ENCODE measurements at regions not wholly inside any gene's neighbourhood (a gene's known extent, or its start where the extent isn't known, plus 50 kb on each side); places are given as distances from the start of the nearest gene placed in this dataset.
"Not testable (repeated sequence)": the region's sequence is repeated elsewhere in the genome, so short reads cannot be mapped to it uniquely, and the experiment has no call there.

DNA sequence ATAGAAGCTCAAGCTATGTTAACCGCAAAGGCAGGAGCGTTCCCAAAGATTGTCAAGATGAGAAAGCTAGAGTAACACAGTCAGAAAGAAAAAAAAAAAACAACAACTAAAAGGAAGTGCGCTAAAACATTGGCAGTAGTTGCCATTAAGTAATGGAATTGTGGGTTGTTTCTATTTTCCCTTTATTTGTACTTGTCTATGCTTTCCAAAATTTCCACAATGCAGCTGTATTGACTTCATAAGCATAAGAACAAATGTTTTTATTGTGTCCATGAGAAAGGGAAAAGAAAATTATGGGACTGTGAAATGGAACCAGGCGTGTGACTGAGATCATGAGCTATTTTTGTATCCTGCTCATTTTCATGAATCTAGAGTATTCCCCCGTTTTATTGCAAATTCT, 153.4 kb downstream of the TMEM114 start:
- no peak for DNase-seq

DNA sequence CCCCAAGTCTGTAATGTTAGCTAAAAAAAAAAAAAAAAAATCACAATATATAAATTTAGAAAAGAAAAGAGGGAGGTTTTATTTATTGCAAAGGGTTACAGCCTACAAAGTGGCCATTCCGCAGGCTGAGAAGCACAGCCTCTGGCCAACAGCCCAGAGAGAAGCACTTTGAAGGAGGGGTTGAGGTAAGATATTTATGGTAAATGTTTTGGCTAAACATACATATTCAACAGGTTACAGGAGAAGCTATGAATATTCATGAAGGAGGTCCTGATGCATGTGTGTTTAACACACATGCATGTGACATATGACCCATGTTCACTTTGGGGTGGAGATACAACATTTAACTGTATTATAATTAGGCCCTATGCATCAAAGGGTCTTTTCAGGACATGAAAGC, 158.5 kb downstream of the TMEM114 start:
- DNase-seq: no peak

DNA sequence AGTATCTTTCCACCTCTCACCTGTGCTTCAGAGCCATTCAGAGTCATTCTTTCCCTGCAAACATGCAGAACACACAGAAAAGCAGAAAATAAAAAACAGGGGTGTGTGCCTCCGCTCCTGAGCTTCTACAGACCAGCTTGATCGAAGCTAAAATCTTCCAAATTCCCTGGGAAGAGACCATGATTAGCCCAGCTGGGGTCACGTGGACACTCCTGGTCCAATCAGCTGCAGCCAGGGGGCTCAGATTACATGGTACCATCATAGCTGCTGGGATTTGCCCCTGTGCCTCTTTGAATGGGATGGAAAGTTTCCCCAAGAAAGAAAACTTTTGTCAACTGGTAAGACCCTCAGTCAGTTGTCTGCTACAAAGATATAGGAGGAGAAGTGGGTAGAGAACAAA, 159.9 kb downstream of the TMEM114 start:
- DNase-seq: no peak

DNA sequence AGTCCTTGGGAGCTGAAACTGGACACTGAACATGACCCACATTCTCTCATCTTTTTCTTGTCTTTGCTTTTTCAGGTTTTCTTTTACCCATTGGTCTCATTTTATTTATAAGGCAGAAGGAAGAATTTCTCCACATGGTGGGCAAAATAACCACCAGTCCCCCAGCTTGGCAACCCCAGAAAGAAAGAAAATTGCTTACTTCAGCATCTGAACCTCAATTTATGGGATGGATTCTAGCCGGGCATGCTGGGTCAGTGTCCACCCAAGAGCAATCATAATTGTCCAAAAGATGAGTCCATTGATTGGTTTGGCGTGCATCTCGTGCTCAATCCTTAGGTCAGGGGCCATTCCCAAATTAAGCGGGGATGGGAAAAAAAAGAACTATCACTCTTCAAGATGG, 163.7 kb downstream of the TMEM114 start:
- DNase-seq: no peak

DNA sequence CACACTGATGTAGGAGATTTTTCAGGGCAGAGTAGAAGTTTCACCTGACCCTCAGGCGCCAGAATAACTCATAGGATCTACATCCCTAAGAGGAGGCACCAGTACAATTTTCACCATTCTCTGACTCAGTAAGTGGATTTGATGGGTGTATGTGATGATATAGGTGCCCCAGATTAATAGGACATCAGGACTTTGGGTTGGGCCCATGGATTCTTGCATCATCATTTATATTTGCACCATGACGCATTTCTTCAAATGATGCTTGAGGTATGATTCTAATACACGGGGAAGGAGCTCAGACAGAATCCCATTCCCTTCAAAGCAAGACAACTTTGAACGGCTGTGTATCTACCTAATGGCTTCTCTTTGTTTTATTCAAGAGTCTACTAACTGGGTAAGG, 173.2 kb downstream of the TMEM114 start:
- DNase-seq: no peak

DNA sequence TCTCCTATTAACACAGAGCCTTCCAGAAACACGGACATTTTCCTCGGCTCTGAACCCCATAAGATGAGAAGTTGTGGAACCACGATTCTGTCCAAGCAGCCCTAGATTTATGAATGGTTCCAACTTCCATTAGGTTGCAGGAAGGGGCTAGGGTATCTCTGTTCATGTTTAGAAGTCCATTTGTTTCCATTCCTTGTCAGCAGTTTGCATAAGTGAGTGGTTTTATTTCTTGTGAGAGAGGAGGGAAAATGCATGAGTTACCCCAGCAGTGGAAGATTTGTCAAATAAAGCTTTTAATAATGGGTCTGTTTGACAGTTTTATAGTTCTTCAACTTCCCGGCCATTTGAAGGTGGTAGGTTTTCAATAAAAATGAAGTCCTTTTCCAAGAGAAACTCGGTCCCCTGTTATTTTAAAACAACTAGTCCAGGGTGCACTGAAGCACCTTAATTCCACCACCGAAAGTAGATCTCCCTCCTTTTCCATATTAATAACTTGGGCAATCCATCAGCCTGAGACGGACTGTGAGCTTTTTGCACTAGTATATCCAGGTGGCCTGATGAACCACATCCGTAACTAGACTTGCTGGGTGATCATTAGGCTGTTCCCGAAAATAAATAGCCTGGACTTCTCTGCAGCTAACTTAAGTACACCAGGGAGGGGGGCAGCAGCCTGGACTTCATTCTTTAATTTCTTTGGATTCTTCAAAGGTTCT, 181.3 kb downstream of the TMEM114 start:
- no peak for DNase-seq

DNA sequence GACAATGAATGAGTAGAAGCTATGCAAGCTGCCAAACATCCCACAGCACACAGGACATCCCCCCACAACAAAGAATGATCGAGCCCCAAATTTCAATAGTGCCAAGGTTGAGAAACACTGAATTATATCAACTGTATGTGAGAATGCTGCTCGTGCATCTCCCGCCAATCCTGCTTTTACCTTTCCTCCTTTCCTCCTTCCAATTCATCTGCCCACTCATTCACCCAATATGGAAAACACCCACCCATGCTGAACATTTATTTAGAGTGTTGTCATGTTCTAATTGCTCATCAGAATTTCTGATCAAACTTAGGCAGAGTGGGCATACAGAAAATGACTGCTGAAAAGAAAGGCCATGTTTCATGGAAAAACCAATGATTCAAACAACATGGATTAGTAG, 183.0 kb downstream of the TMEM114 start:
- no peak for DNase-seq

DNA sequence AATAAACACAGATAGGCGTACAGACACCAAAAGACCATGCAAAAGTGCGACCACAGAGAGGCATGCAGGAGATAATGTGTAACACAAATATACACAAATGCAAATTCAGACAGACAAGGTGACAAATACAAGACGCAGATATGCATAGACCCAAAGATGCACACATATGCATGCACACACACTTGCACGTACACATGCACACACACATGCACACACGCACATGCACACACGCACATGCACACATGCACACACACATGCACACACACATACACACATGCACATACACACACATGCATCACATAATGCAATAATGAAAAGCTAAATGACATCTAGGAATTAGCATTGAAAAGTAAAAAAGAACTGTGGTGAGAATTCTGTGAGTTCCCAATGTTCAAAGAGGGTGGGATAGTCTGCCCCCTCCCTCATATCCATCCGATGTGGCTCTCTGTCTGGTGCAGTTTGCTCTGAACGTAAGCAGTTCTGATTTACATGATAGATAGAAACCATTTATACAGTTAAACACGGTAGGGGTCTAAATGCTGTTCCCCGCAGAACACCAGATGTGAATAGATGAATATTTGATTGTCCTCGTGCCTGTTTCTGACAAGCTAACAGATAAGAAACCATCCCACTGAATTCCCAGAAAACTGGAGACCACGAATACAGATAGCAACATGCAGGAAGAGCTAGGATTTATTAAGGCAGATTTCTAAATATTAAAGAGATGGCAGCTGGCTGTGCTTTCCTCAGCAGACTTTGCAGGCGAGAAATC, 186.1 kb downstream of the TMEM114 start:
- DNase-seq: no peak

DNA sequence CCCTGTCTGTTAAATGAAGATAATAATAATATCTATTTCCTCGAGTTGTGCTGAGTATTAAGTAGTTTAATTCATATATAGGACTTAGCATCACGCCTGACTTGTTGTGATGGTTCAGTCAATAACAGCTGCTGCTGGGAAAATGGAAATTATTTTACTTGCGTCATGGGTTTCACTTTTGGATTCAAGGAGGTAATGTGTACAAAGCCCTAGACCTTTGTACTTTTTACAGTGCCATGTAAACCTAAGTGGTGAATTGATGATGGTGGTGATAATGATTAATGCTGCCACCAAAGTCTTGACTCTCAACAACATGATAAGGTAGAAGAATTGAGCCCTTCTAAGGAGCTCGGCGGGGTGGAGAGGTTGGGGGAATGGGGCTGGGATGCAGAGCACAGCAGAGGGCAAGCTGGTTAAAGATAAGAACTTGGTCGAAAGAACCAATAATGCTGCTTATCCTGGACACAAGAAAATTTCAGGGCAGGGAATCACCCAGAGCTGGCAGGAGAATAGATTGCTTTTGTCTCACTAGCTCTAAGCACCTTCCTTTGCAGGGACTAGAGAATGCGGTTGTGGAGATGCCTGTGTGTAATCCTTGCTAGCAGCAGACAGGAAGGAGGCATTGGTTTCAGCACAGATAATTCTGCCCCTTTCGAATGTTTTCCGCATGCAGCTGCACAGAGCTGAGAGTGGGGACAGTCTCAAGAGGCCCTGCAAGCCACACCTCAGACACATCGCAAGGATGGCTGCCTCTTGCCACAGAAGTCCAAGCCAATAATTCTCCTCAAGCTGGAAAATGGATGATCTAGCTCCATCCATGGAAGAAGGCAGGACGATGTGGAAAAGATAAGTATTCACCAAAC, 187.1 kb downstream of the TMEM114 start:
- DNase-seq: no peak

DNA sequence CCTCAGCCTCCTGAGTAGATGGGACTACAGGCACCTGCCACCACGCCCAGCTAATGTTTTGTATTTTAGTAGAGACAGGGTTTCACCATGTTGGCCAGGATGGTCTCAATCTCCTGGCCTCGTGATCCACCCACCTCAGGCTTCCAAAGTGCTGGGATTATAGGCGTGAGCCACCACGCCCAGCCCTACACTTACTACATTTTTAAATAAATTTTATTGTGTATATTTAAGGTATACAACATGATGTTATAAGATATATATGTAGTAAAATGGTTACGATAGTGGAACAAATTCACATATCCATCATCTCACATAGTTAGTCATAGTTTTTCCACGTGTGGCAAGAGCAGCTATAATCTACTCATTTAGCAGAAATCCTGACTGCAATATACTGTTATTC, 189.6 kb downstream of the TMEM114 start:
- DNase-seq: not testable (repeated sequence)

DNA sequence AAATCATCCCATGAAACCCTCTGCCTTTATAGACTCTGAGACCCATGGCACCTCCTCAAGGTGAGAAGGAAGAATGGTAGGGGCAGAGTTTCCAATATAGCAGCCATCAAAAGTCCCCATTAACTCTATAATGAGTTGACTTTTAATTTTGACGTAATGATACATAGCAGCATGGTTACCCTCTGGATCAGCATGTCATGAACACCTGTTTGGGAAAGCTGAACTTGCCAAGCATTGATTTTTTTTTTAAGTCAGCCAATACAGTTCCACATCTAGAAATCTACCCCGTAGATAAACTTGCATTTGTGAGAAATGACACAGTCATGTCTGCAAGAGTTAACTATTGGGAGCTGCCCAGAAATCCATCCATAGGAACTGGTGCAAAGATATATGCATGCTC, 191.8 kb downstream of the TMEM114 start:
- DNase-seq: no peak

DNA sequence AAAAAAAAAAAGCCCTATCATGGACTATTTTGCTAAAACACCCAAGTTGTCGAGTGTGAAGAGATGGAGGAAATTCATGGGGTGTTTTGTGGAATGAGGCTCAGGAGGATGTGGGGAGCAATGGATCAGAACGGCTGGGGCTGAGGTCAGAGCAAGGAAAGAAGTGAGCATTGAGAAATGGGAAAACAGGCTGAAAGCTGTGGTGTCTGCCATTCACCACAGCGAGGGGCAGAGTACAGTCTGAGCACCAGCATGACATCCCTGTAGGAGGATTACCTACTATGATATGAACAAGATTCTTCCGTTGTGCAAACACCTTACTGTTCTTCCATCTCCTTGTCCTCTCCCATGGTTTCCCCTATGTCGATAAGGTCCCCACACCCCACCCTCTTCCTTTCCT, 193.1 kb downstream of the TMEM114 start:
- no peak for DNase-seq

DNA sequence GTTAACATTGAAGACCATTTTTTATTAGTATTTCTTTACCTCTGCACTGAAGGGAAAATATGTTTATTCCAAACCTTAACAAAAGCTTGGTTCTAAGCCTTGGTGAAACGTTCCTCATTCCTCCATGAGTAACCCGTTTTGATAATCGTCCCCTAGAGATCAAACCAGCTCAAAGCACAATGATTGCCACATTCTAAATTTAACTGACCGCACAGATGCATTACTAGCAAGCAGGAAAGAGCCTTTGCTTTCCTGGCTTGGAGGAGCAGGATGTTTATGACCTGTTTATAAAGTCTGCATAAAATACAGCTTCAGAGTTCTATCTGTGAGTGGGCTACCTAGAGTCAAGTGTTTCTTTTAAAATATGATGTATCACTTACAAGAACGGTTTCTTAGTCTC, 193.8 kb downstream of the TMEM114 start:
- no peak for DNase-seq

DNA sequence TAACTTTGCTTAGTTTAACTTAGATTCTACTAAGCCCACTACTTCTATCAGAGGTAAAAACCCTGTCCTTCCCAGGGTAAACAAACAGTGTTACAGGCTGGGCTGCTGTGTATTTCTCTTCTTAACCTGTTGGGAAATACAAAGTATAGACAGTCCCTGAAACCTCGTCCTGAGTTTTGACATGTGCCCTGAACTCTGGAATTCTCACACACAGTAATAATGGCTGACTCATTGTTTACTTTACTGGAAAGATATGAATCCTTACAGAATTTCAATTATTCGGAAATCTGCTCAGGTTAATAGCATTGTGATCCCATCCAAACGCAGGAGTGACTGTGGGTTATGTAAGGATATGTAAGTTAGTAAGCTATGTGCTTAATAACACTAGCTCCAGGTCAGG, 199.1 kb downstream of the TMEM114 start:
- no peak for DNase-seq

DNA sequence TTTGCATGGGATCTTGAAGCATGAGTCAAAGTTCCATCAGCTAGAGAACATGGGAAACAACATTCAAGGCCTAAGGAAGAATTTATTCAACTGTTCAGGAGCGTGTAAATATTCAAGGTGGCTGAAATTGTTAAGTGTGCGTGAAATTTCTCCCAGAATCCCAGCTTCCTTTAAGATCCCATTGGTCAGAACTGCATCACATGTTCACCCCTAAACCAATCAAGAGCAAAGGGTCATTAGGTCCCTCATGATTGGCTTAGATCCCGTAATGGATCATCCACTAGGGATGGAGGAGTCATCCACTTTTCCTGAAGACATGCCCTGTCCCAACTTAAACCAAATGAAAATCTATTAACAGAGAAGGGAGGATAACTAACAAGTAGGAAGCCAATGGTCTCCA, 201.6 kb downstream of the TMEM114 start:
- no peak for DNase-seq

DNA sequence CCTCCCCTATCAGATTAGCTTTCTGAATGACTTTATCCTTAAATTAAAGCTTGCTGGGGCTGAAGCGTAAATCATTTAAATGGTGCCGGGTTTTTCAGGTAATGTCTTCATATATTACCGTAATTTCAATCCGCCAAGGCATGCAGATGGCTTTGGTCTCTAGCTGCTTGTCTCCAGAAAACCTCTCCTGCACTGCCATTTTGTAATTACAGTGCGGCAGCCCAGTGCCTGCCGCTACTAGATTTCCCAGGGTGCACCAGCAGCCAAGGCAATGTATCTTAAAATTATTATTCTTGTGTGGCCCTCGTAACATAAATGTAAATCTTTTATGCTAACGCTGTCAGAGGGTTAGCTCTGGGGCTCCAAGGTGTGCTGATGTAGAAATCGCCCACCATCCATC, 208.5 kb downstream of the TMEM114 start:
- DNase-seq: no peak

DNA sequence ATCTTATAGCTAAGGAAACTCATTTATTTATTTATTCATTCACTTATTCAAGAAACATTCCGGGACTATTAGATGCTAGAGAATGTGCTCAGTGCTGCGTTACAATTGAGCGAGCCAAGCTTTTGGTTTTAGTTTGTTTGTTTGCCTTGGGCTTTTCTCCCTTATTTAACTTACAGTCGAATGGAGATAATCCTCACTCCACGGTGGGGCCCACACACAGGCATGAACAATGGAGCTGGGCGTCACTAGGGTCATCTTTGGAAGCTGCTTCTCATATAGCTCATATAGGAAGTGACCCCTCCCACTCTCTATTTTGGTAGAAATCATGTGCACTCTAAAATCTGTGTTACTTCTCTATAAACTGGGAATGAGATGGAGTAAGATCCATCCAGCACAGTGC, 210.0 kb downstream of the TMEM114 start:
- DNase-seq: no peak

DNA sequence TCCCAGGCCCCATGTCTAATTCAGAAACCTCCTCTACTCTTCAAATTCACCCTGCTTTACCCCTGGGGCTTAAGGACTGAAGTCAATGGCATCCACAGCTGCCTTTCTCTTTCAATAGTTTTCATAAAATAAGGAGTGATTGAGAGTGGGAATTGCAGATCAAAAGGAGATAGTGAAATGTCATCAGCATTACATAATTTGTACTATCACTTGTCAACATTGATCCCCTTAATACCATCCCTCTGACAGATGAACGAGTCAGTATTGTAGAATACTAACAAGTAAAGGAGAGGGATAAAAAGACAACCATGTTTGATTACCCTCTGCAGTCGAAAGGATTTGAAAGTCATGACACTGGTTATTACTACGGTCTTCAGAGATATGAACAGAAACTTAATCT, 212.4 kb downstream of the TMEM114 start:
- DNase-seq: no peak

DNA sequence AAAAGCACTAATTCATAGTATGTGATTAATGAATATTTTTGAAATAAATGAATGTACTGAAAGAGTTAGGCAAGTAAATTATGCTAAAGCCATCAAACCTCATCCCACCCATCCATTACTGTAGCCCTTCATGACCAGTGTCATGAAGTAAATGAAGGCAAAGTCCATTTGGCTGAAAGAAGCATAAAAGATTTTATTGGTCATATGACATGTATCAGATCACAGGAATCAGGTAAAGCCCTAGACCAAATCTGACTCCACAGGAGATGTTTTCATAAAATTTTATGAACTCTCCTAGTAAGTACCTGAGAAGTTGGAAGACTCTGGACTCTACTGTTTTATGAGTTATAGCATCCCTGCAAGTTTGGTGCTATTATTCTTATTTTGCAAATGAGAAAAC, 213.5 kb downstream of the TMEM114 start:
- no peak for DNase-seq

DNA sequence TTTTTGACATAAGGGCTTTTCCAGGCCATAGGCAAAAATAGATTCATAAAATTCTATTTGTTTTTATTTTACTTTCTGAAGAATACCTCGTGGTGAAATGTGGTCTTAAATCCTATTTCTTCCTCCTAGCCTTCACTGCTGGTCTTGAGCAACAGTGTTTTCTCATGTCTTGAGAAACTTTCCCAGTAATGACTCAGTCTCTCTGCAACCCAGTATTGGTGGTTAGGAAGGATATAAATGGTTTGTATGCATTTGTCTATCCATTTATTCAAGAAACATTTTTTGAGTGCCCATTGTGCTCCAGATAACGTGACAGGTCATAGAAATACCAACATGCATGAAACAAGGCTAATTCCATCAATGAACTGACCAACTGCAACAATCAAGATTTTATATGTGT, 213.9 kb downstream of the TMEM114 start:
- no peak for DNase-seq

DNA sequence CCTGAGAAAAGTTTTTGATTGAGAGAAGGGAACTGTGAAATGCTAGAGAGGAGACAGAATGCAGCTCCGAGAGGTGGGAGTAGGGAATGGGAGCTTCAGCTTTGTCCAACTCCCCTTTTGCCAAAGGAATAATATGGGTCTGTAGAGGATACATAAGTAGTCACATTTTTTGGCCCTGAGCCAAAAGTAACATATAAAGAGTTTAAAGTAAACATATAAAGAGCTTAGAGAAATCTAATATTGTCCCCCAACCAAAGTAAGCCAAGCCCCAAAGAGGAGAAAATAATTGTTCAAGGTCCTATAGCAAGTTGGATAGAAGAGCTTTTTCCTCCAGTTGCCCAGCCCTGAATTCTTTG, 215.1 kb downstream of the TMEM114 start:
- DNase-seq: no peak

DNA sequence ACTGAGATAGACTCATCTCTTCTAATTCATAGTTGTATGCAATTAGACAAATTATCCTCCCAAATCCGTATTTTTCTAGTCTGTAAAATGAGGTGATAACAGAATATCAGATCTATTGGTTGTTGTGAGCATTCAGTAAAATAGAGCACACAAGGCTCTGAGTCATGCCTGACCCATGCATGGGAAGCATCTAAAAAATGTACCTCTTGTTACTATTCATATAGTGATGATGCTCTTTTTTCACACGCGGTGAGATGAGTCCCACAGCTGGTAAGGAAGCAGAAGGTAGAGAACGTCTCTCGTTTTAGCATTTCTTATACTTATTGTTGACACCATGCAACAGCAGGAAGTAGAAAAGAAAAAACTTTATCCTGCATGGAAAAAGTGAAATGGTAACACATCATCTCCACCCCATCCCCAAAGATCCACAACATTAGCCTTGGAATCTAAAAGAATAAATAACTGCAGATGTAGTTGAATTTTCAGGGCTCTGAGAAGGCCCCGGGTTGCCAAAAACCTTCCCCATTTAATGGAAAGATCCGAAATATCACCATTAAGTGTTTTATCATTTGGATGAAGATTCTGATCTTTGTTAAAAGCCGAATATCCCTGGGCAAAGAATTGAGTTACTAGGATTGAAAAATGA, 215.6 kb downstream of the TMEM114 start:
- DNase-seq: no peak

DNA sequence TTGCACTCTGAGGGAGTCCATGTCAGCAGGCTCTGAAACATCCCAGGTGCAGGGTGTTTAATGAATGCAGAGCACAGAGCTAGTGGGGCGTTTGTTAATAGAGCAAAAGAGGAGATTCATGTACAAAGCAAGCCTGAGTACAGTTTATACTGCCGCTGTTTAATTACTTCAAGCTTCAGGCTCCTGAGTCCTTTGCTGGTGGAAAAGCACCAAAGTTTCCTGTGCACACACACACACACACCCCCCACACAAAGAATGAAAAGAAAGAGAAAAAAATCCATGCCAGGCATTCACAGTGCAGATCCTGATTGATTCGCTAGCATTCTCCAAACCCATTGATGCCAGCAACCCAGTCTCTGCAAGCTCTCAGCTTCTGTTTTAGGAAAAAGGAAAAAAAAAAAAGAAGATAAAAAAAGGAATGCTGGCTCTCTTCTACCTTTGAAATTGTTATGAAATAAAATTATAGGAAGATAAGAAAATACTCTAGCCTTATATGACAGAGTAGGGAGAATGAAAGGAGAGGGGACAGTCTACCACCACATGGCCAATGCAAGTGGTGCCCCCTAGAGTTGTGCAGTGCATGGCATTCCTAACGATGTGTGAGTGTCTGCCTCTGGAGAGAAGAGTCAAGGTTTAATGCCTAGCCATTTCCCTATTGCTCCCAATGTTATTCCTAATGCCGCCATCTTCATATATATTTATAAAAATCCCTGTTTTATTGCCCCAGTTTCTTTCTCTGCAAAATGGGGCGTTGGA, 216.5 kb downstream of the TMEM114 start:
- no peak for DNase-seq
